Myocyte (in vitro differentiated cells): ENCODE measurements at regions not wholly inside any gene's neighbourhood (a gene's known extent, or its start where the extent isn't known, plus 50 kb on each side); places are given as distances from the start of the nearest gene placed in this dataset.

Experiments
- DNase-seq: peaks from one replicate; pipeline ENCODE4 v3.0.0-alpha.2; 2012; ENCODE audit warnings: low read depth

DNA sequence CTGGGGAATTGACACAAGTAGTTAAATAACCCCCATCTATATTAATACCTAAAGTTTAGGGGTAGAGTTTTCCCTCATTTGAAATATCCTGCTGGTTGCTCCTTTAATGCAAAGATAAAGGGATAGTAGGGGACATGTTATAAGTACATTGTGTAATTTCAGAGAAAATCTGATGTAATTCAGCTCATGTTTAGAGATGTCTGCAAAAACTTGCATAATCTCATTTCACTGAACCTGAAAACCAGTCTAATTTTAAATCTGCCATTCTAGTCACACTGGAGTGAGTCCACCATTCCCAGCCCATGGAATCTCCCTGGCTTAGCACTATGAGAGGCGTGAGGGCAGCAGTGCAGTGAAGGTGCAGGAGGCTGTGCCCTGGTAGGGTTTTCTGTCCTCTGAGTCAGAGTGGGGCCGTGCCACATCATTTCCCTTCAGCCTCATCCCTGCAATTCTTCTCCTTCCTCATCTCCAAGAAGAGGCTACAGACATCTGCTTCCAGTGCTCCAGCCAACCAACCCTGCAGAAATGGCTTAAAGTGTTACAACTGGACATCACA lies 246.3 kb upstream of the UMPS start:
- no peak for DNase-seq

- DNase-seq: no peak
These were observed 243.9 kb upstream of the UMPS start for GRCh38 chr3:124486324-124486723.

GRCh38 chr3:124489506-124489905 lies 240.7 kb upstream of the UMPS start:
- DNase-seq: no peak

DNA sequence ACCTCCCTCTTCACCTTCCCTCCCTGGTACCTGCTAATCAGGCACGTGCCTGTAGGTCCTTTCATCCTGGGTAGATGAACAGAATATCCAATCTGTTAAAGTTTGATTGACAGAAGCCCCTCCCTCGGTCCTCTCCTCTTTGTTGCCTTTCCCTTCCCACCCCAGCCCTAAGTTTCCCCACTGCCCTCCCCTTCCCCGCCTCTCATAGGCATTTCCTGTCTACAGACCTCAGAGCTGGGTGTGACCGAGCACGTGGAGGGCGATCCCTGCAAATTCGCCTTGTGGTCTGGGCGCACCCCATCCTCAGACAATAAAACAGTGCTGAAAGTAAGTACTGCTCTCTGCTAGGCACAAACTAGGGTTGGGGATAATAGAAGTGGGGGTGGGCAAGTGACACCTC lies 239.2 kb upstream of the UMPS start:
- no peak for DNase-seq

DNA sequence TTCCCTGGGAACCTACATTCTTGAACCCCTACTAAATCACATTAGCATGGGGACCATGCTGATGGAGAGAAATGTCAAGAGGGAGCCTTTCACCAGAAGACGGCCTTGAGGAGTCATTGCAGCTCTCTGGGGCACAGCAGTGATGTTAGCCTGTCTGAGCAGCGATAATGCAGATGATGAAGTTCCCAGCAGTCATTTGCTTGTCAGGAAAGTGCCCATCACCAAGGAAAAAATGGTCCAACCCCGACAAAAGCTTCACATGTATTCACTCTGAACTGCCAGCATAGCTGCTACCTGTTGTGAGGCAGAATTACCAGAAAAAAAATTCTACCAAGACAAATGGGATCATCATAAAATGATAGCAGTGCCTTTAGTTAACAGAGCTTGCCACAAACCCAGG lies 238.4 kb upstream of the UMPS start:
- no peak for DNase-seq

DNA sequence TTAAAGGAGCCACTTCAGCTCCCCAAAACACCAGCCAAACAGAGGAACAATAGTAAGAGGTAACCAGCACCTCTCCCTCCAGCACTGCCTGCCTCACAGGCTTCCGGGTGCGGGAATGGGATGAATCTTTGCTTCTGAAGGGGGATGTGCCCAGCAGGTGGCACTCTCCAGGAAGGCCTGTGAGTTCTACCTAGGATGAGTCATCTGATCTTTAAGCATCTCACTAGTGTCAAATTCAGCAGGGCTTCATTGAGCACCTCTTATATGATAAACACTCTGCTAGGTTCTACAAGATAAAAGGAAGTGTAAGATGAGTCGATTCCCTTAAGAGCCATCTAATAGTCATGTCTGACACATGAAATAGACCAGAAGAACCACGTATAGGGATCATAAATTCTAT lies 237.4 kb upstream of the UMPS start:
- DNase-seq: no peak

DNA sequence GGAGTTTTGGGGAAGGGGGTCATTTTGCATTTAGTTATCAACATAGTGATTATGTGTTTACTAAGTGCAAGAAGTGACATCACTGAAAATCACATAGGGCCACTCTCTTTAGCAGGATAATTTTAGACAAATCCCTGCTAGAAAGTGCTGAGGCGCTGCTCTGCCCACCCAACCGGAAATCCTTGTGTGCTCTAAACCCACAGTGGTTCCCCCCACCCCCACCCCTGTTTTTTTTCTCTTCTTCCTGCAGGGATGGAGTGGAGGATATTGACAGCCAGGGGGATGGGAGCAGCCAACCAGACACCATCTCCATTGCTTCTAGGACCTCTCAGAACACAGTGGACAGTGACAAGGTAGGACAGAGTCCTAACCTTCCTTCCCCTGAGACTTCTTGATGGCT lies 234.2 kb upstream of the UMPS start:
- DNase-seq: no peak

DNA sequence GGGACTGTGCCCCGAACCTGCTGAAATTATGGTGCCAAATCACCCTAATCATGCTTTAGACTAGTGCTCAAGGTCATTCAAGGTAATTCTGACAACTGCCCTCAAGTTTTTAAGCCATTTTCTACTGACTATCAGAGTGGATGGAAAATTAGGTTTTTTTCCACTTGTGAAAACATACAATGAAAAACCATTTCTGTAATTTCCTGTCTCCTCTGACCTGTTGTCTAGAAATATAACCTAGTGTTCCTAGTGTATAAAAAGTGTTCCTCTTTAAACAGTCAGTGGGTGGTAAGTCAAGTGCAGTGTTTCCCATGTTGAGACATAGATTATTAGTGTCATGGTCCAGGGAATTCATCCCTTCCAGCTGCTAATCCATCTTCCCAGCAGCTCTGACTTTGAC lies 232.8 kb upstream of the UMPS start:
- DNase-seq: no peak

DNA sequence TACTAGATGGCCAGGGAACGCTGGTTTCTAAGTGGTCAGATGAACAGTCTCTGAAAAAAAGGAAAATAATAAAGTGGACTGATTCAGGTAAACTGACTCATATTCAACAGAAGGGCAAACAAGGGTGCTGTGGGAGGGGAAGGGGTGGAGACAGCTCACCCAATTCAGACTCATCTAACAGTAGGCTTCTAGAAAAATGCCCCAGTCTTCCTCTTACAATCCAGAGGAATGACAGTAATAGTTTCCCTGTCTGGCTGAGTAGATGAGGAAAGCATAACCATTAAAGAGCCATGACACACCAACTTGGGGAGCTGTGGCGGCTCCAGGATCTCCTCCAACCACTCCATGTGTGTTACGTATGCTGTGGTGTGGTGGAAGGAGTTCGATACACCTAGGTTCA lies 231.4 kb upstream of the UMPS start:
- no peak for DNase-seq

DNA sequence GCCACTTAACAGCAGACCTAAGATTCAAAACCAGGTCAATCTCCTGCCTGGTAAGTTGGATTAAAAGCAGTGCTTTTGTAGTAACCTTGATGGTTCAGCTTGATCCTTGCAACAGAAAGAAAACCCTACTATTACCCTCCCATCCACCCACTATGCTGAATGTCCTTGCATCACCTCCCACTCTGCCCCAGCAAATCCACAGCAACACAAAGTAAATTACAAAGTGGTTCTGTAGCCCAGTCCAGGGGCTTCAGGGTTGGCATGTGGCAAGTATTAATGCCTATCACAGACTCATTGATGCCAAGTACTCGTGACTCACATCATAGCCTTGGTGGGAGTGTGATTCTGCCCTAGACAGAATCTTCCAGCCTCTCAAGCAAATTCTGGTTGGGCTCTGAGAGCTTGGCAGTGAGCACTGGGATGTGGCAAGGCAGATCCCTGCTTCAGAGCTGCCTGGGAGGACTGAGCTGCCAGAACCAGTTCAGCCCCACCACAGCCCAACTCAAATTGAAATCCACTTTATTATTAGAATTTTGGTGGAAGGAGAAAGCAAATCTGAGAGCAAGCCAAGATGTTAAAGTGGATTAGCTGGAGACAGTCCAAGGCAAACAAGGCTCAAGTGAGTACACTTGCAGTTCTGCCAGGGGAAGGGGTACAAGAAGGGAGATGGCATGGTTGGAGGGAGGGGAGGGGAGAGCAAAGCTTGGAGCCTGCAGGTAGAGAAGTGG lies 225.8 kb upstream of the UMPS start:
- peak; percentile 9 for DNase-seq

DNA sequence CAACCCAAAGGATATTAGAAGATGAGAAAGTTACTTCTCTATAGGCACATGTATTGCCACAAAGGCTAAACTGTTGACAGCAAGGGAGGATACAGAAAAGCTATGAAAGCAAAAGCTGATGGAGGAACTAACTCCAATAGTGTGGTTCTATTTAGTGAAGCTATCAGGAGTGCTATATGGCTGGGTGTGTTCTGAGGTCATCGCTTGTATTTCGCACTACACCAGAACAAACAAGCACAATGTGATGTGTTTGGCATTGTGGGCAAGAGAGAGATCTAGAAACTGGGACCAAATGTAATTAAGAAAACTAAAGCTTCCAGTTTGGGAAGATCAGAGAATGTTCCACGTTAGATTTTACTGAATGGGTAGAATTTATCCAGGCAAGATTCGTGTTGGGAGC lies 220.4 kb upstream of the UMPS start:
- DNase-seq: no peak

DNA sequence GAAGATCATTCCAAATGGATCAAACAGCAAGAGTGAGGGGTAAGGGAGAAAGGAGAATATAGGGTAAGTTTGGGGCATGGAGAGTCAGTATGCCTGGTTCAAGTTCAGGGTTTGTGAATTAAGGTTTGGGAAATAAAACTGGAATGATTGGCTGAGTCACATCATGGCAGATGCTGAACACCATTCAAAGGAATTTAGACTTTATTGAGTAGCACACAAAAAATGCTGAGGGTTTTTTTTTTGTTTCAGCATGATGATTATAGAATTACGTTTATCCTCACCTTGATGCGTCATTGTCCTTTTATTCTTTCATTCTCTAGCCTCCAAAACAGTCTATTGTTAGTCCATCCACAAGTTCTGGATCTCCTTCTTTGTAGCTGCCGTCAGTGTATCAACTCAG lies 220.0 kb upstream of the UMPS start:
- no peak for DNase-seq

DNA sequence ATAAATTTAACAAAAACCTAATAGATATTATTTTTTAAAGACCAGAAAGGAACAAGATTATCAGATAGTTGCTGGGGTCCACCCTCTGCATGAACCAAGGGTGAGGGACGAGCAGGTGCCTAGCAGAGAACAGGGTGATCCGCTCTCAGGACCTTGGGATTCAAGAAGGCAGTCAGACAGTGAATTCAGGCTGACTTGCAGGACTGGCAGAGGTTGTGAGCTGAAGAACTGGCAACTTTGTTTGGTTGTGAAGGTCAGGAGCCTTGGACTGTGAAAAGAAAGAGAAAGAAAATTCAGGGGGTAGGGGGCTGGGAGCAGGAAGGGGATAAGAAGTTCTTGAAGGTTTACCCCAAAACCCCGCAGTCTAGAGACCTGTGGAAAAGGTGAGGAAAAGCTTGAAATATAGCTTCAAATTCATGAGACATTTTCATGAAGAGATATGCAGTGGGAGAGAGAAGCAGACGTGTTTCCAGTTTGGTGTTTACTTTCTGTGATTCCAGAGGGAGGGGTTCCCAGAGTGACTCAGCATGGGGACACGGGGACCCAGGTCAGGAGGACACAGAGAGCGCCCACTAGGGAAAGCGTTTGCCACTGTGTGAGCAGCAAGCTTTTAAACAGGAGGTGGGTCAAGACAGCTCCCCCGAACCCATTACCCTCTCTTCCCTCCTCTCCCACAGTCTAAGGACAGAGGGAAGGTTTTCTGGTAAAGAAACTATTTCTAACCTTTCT lies 217.2 kb upstream of the UMPS start:
- peak; percentile 2 for DNase-seq

- DNase-seq: no peak
These were observed 216.6 kb upstream of the UMPS start for GRCh38 chr3:124513610-124513997.

DNA sequence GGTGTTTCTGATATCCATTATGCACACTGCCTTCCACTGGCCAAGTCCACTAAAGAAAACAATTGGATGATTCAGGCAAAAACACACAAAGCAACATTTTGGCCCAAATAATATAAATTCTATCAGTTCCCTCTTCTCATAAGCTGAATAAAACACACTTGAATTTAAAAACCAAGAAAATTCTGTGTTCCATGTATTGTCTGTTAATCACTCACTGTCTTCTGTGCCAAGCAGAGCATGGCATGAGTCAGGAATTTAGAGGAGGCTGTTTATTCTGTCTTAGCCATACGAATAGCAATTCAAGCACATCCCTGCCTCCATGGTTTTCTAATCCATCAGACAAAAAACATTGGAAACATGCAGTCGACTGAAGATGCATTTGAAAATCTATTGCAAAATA lies 215.6 kb upstream of the UMPS start:
- no peak for DNase-seq

DNA sequence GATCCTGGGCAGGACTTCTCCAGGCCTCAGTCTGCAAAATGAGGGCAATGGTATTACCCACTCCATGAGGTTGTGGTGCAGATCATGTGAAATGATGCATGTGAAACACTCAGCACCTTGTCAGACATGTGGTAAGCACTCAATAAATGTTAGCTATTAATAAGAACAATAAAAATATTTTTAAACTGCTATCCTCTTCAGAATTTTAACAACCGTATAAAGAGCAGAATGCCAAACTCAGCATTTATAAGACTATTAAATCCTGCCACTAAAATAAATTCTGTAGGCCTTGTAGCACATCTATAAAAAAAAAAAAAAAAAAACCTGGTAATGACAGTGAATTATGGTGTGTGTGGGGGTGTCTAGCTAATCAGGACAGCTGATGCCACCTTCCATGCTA lies 213.9 kb upstream of the UMPS start:
- DNase-seq: no peak

- no peak for DNase-seq
These were observed 212.9 kb upstream of the UMPS start for GRCh38 chr3:124517306-124517705.

GRCh38 chr3:124518350-124518749 lies 211.9 kb upstream of the UMPS start:
- no peak for DNase-seq

DNA sequence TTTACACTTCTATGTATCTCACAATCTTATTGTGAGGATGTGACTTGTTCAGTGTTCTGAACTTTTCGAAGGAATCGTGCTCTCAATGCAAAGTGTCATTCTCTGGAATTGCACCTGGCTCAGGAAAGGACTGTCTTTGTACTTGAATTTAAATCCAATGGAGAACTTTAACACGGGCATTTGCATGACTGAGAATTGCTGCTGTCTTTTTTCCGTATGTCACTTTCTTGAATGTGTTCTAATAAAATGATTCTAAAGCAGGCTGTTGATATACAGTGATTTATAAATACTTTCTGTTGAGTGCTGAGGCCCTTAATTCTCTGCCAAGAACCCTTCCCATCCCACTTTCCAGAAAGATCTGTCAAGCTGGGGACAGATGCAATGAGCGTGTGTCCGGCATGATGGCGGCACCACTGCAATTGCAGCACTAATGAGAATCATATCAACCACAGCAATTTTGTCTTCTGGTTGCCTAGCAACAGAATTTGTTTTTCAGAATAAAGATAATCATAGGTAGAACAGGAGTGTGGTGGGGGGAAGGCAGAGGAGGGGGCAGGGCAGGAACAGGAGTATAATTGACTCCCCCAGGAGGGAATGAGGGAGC lies 210.6 kb upstream of the UMPS start:
- no peak for DNase-seq

DNA sequence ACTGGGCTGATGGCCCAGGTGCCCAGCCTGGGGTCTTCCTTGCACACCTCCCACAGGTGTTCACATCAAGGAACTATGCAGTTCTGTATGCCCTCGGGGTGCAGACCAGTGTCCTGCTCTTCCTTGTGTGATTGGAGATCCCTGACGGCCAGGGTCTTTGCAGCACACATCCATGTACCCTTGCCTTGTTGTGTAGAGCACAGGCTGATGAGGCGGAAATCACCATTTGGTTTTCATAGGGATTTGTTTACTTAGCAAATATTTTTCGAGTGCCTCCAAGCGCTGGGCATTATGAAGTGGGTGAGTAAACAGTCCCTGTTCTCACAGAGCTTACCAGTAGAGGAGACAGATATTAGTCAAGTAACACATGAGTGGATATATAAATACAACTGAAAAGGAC lies 209.3 kb upstream of the UMPS start:
- no peak for DNase-seq

DNA sequence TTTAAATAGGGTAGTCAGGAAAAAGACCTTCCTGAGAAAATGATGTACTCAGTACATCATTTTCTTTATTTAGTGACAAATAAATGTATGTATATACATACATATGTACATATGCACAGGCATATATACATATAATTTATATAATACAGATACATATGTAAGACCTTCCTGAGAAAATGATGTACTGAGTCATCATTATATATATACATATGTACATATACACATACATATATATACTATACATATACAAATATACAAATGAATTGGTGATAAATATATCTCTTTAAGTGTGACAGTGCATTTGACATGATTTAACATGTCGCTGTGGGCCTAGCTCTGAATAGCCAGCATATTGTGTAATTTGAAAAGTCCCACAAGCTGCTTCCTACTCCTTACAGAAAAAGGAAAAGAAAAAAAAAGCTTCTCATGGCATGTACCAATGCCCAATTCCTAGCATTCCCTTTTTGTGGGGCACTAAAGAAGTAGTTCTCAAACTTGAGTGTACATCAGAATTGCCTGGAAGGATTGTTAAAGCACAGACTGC lies 208.1 kb upstream of the UMPS start:
- DNase-seq: no peak

GRCh38 chr3:124526601-124527000 lies 203.7 kb upstream of the UMPS start:
- no peak for DNase-seq
